HCT116 (cell line): ENCODE measurements at regions not wholly inside any gene's neighbourhood (a gene's known extent, or its start where the extent isn't known, plus 50 kb on each side); places are given as distances from the start of the nearest gene placed in this dataset.

Experiments used
- ATAC-seq: fragments of 200-7000 bp; cut with Tn5 transposase; 2 replicates; pipeline ENCODE4 v1.9.1; 2020; ENCODE audit warnings: mild to moderate bottlenecking, moderate library complexity
- BruUV-seq: library from RNA; stranded (reverse); fragments of 400-500 nt; replicated peaks from 2 replicates; lab custom pipeline; 2021; lab: Mats Ljungman, UMichigan
- CTCF ChIA-PET: fragments of 300-600 bp; sonication (Branson Sonifier 250); formaldehyde crosslinking; loops from one replicate; lab custom pipeline; 2021; ENCODE audit warnings: antibody characterized with exemption; lab: Charles Lee
- POLR2A ChIA-PET: fragments of 300-600, 350-600 bp; sonication (Branson Sonifier 250); formaldehyde crosslinking; loops from one replicate; lab custom pipeline; 2021; ENCODE audit warnings: antibody characterized with exemption; lab: Charles Lee
- RAD21 ChIA-PET, 2 experiments: fragments of 300-600 bp; sonication (Branson Sonifier 250); formaldehyde crosslinking; loops; one replicate each; lab custom pipeline; 2023; ENCODE audit warnings: low total read pairs in 2 of 2; ENCODE audit not compliant: uncharacterized antibody in 2 of 2, unreplicated experiment in 2 of 2, low non-redundant PET in 1 of 2; lab: Charles Lee
- DNase-seq: peaks from one replicate; pipeline ENCODE4 v3.0.0-alpha.2; 2010; ENCODE audit warnings: low read depth, low spot score
- H2AFZ ChIP-seq: fragments of 200-600 bp; shearing (Covaris generic), sonication (generic); 2 replicates; pipeline ENCODE4 v1.6.1; 2017; ENCODE audit warnings: low read depth, mixed run types, mixed read lengths, antibody characterized with exemption, low read length; ENCODE audit not compliant: poor library complexity, severe bottlenecking
- H3K27ac ChIP-seq: 2 replicates; pipeline ENCODE4 v1.5.1; 2012; ENCODE audit warnings: low read depth, low read length
- H3K27me3 ChIP-seq: fragments of 200-600 bp; sonication (generic); 2 replicates; pipeline ENCODE4 v1.6.1; 2016; ENCODE audit warnings: mixed run types, low read length, mixed read lengths; ENCODE audit not compliant: insufficient read depth
- H3K36me3 ChIP-seq, 2 experiments: fragments of 200-500 bp in 1 of 2; fragments of 200-600 bp in 1 of 2; sonication (Bioruptor generic) in 1 of 2; sonication (generic) in 1 of 2; 2 replicates each; pipeline versions ENCODE4 v1.5.1 to v1.6.1; 2014 to 2016; ENCODE audit warnings: low read length in 2 of 2, inconsistent platforms in 1 of 2, mixed read lengths in 1 of 2, mixed run types in 1 of 2; ENCODE audit not compliant: insufficient read depth in 2 of 2, control insufficient read depth in 1 of 2
- H3K4me1 ChIP-seq, 2 experiments: fragments of 200-600 bp in 1 of 2; sonication (generic) in 1 of 2; 2 replicates each; pipeline versions ENCODE4 v1.5.1 to v1.6.1; 2012 to 2017; ENCODE audit warnings: low read length in 2 of 2, inconsistent platforms in 1 of 2, mild to moderate bottlenecking in 1 of 2, mixed read lengths in 1 of 2, mixed run types in 1 of 2, moderate library complexity in 1 of 2; ENCODE audit not compliant: insufficient read depth in 2 of 2, control insufficient read depth in 1 of 2
- H3K4me2 ChIP-seq: fragments of 200-600 bp; sonication (generic); 2 replicates; pipeline ENCODE4 v1.6.1; 2017; ENCODE audit warnings: mixed run types, low read length, mixed read lengths
- H3K4me3 ChIP-seq, 2 experiments: fragments of 200-600 bp in 1 of 2; sonication (generic) in 1 of 2; replicated peaks in 1 of 2; 2 replicates each; pipeline ENCODE4 v1.5.1; 2011 to 2016; ENCODE audit warnings: low read length in 2 of 2, control low read depth in 1 of 2, low read depth in 1 of 2, mild to moderate bottlenecking in 1 of 2, mixed read lengths in 1 of 2, mixed run types in 1 of 2
- H3K79me2 ChIP-seq: fragments of 200-600 bp; sonication (generic); 2 replicates; pipeline ENCODE4 v1.6.1; 2017; ENCODE audit warnings: mild to moderate bottlenecking, mixed run types, low read length, moderate library complexity, mixed read lengths; ENCODE audit not compliant: insufficient read depth
- H3K9ac ChIP-seq: fragments of 200-600 bp; sonication (generic); 2 replicates; pipeline ENCODE4 v1.6.1; 2016; ENCODE audit warnings: low read length, mixed read lengths
- H3K9me2 ChIP-seq: fragments of 200-600 bp; sonication (generic), shearing (Covaris generic); 2 replicates; pipeline ENCODE4 v1.6.1; 2017; ENCODE audit warnings: mixed run types, mild to moderate bottlenecking, moderate library complexity; ENCODE audit not compliant: insufficient read depth
- H3K9me3 ChIP-seq, 2 experiments: fragments of 200-500 bp in 1 of 2; fragments of 200-600 bp in 1 of 2; sonication (Bioruptor generic) in 1 of 2; sonication (generic) in 1 of 2; 2 replicates each; pipeline ENCODE4 v1.6.1; 2014 to 2017; ENCODE audit warnings: low read length in 2 of 2, mixed read lengths in 2 of 2, inconsistent platforms in 1 of 2, low read depth in 1 of 2, mild to moderate bottlenecking in 1 of 2, mixed run types in 1 of 2, moderate library complexity in 1 of 2; ENCODE audit not compliant: control insufficient read depth in 1 of 2, insufficient read depth in 1 of 2
- H4K20me1 ChIP-seq: fragments of 200-600 bp; sonication (generic), shearing (Covaris generic); 2 replicates; pipeline ENCODE4 v1.6.1; 2017; ENCODE audit warnings: mixed run types, mild to moderate bottlenecking, moderate library complexity; ENCODE audit not compliant: insufficient read depth
- CBX3 ChIP-seq: IDR thresholded peaks from 2 replicates; pipeline ENCODE4 v1.6.1; 2012; ENCODE audit warnings: low read depth
- EZH2 ChIP-seq: fragments of 200-600 bp; sonication (generic); IDR thresholded peaks from 2 replicates; pipeline ENCODE4 v1.6.1; 2017; ENCODE audit warnings: antibody characterized with exemption, mixed run types
- JUND ChIP-seq: IDR thresholded peaks from 2 replicates; pipeline ENCODE4 v1.6.1; 2012
- RAD21 ChIP-seq: IDR thresholded peaks from 2 replicates; pipeline ENCODE4 v1.6.1; 2012; ENCODE audit warnings: low read depth, mild to moderate bottlenecking
- SRF ChIP-seq: IDR thresholded peaks from 2 replicates; pipeline ENCODE4 v1.6.1; 2012; ENCODE audit warnings: low read depth
- YY1 ChIP-seq: IDR thresholded peaks from 2 replicates; pipeline ENCODE4 v1.6.1; 2011; ENCODE audit warnings: low read length, low read depth, moderate library complexity, mild to moderate bottlenecking; ENCODE audit not compliant: insufficient replicate concordance; ENCODE audit errors: extremely low read depth
- ZFX ChIP-seq: fragments of 450-650 bp; IDR thresholded peaks from 2 replicates; pipeline ENCODE4 v1.6.1; 2017
- ZNF274 ChIP-seq: fragments of 200-500 bp; sonication (Bioruptor generic); IDR thresholded peaks from 2 replicates; pipeline ENCODE4 v1.6.1; 2014; ENCODE audit warnings: mild to moderate bottlenecking, low read depth, low read length, inconsistent platforms
- intact Hi-C: fragments of 100-400 bp; cut with micrococcal nuclease; formaldehyde crosslinking; loops from 2 replicates; pipeline ENCODE4 v1.10.0; 2022
- TF ChIP-seq, protein P1 (sequence below): IDR thresholded peaks from 2 replicates; pipeline ENCODE4 v1.6.1; 2012; ENCODE audit warnings: low read depth
- TF ChIP-seq, protein P2 (sequence below), 3 experiments: fragments of 200-600 bp in 1 of 3; sonication (generic) in 1 of 3; IDR thresholded peaks in 2 of 3; conservative IDR thresholded peaks in 1 of 3; 2 replicates each; pipeline ENCODE4 v1.5.1; 2012 to 2017; ENCODE audit warnings: low read depth in 2 of 3, low read length in 2 of 3, antibody characterized with exemption in 1 of 3, borderline replicate concordance in 1 of 3, control low read depth in 1 of 3, mild to moderate bottlenecking in 1 of 3, mixed read lengths in 1 of 3, mixed run types in 1 of 3, moderate library complexity in 1 of 3; ENCODE audit not compliant: insufficient read depth in 1 of 3

DNA sequence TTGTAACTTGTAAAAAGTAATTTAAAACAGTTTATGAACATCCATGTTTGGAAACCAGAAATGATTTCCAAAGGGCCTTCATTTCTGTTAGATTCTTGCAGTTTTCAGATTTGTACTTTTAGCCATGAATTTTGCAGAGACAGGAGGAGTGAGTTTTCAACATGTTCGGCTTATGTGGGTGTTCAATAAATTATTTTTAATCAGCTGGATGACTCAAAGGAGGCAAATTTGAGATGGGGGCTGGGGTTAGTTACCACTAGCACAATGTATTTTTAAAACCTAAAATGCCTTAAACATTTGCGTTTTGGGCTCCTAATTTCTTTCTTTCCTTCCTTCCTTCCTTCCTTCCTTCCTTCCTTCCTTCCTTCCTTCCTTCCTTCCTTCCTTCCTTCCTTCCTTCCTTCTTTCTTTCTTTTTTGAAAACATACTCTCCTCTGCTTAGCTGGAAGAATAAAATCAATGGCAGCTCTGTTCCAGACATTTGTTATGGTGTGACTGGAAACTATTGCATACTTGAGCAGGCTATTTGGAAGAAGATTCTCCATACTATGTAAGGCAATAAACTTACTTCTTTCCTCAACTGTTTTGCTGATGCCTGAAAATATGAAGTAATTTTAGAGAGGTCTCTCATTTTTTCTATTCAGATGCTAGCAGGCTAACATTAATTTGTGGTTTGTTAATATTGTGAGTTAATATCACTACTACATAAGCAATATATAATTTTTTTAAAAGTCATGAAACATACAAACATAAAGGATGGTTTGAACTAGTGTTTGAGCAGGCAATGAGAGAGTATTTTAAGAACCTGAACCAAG is 394.4 kb downstream of the NYAP2 start:
- no peak for ATAC-seq
- DNase-seq = no peak
- RAD21 ChIA-PET = no interaction called here

More for the DNA sequence above, 394.4 kb downstream of the NYAP2 start:
- Histone ChIP-seq H3K27ac (no peak overlapping the region), H3K4me2 (no peak overlapping the region), H4K20me1 (no peaks in the 10 kb centered on the region)
- BruUV-seq = no TSS peak
- intact Hi-C loops = no loop called here
- no peak for TF ChIP-seq RAD21
- no peak for TF ChIP-seq CBX3
- no peak for TF ChIP-seq ZFX
- no peak for TF ChIP-seq EZH2
- no peak for TF ChIP-seq YY1
- no peak for TF ChIP-seq ZNF274
- TF ChIP-seq, protein P1, sequence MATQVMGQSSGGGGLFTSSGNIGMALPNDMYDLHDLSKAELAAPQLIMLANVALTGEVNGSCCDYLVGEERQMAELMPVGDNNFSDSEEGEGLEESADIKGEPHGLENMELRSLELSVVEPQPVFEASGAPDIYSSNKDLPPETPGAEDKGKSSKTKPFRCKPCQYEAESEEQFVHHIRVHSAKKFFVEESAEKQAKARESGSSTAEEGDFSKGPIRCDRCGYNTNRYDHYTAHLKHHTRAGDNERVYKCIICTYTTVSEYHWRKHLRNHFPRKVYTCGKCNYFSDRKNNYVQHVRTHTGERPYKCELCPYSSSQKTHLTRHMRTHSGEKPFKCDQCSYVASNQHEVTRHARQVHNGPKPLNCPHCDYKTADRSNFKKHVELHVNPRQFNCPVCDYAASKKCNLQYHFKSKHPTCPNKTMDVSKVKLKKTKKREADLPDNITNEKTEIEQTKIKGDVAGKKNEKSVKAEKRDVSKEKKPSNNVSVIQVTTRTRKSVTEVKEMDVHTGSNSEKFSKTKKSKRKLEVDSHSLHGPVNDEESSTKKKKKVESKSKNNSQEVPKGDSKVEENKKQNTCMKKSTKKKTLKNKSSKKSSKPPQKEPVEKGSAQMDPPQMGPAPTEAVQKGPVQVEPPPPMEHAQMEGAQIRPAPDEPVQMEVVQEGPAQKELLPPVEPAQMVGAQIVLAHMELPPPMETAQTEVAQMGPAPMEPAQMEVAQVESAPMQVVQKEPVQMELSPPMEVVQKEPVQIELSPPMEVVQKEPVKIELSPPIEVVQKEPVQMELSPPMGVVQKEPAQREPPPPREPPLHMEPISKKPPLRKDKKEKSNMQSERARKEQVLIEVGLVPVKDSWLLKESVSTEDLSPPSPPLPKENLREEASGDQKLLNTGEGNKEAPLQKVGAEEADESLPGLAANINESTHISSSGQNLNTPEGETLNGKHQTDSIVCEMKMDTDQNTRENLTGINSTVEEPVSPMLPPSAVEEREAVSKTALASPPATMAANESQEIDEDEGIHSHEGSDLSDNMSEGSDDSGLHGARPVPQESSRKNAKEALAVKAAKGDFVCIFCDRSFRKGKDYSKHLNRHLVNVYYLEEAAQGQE = no peak
- no peak for TF ChIP-seq SRF
- TF ChIP-seq, protein P2, sequence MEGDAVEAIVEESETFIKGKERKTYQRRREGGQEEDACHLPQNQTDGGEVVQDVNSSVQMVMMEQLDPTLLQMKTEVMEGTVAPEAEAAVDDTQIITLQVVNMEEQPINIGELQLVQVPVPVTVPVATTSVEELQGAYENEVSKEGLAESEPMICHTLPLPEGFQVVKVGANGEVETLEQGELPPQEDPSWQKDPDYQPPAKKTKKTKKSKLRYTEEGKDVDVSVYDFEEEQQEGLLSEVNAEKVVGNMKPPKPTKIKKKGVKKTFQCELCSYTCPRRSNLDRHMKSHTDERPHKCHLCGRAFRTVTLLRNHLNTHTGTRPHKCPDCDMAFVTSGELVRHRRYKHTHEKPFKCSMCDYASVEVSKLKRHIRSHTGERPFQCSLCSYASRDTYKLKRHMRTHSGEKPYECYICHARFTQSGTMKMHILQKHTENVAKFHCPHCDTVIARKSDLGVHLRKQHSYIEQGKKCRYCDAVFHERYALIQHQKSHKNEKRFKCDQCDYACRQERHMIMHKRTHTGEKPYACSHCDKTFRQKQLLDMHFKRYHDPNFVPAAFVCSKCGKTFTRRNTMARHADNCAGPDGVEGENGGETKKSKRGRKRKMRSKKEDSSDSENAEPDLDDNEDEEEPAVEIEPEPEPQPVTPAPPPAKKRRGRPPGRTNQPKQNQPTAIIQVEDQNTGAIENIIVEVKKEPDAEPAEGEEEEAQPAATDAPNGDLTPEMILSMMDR (IDR thresholded peaks at IDR 0.05 in 2 of 3, conservative IDR thresholded peaks at IDR 0.05 in 1 of 3; ENCODE audit: borderline replicate concordance in 1 of 3, insufficient read depth in 1 of 3, low read depth in 2 of 3, low read length in 2 of 3) = no peak
- no peak for TF ChIP-seq JUND
- TF ChIP-seq, all 23 proteins: peak for 0
- no peak overlapping the region for H3K9ac ChIP-seq
- H3K79me2 ChIP-seq = no peaks in the 10 kb centered on the region
- H3K9me2 ChIP-seq = no peaks in the 10 kb centered on the region
- no peaks in the 10 kb centered on the region for H3K27me3 ChIP-seq
- POLR2A ChIA-PET = no interaction called here
- CTCF ChIA-PET = no interaction called here
- H3K4me3 ChIP-seq = no peak overlapping the region
- no peak overlapping the region for H2AFZ ChIP-seq
- H3K9me3 ChIP-seq = no peaks in the 10 kb centered on the region
- H3K36me3 ChIP-seq = no peaks in the 10 kb centered on the region
- no peaks in the 10 kb centered on the region for H3K4me1 ChIP-seq
